Esophagus mucosa (tissue), 1 donor: ENCODE measurements at regions not wholly inside any gene's neighbourhood (a gene's known extent, or its start where the extent isn't known, plus 50 kb on each side); places are given as distances from the start of the nearest gene placed in this dataset.
"Not testable (repeated sequence)": the region's sequence is repeated elsewhere in the genome, so short reads cannot be mapped to it uniquely, and the experiment has no call there.

Experiments
- ATAC-seq: fragments of 200-7000 bp; cut with Tn5 transposase; one replicate; pipeline ENCODE4 v1.9.1; 2020
- donor health status: DM: yes; HTN: yes; CAD: no.

- ATAC-seq = not testable (repeated sequence)
These were observed 222.5 kb upstream of the TTC29 start for GRCh38 chr4:147168200-147168599.

DNA sequence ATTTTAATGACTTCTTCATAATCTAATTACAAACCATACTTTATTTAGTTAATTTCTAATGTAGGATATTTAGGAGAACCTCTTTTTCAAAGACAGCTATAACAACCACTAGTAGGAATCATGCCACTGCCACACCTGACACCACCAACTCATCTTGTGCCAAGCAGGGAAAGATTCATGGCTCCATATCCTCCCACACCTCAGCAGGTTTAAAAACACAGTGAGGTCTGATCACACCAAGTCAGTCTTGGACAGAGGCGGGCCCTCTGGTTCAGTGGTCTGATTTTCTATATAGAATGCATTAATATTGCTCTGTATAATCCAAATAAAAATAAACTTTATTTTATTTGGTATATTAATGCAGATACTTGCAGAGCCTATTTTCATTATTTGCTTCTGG is 227.7 kb upstream of the TTC29 start:
- ATAC-seq = no peak

DNA sequence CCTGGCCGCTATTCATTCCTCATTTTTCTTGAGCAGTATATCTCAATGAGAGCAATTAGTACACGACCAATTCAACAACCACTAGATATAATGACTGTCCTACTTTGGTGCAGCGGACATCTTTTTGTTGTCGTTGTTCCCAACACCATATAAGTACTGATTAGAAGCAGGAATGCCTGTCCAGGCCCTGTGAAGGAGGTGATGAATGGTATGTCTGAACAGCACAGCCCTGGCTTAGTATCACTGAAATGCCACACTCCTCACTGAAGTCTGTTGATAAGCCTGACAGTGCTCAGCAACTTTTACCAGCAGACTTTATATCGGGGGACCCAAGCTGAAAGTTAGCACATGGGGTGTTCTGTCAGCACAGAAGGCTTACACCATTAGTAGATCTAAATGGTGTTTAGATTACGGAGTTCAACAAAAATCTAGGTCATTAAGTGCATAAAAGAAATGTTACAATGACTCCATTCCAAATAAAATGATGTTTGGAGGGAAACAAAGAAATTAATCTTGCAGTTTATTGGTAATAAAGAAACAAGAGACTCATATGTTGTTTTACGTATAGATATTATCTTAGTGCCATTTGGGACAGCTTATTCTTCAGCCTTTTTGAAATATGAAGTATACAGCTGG is 228.3 kb upstream of the TTC29 start:
- no peak for ATAC-seq

- no peak for ATAC-seq
These were observed 228.9 kb upstream of the TTC29 start for GRCh38 chr4:147174591-147174990.

DNA sequence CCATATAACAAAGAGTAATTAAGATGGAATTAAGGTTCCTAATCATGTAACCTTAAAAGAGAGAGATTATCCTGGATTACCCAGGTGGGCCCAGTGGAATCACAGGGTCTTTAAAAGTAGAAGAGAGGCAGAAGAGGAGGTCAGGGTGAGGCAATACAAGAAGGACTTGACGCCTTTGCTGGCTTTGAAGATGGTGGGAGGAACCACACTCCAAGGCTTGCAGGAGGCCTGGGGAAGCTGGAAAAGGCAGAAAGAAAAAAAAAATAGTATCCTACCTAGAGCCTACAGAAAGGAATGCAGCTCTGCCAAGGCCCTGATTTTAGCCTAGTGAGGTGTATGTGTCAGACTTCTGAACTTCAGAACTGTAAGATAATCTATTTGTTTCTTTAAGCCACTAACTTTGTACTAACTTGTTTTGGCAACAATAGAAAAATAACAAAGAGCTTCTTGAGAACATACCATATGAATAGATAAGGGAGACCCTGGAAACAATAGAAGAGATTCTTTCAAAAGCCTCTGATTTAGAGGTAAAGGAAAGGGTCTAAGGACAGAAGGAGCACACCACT is 229.9 kb upstream of the TTC29 start:
- no peak for ATAC-seq

GRCh38 chr4:147182041-147182440 is 236.4 kb upstream of the TTC29 start:
- ATAC-seq = no peak

DNA sequence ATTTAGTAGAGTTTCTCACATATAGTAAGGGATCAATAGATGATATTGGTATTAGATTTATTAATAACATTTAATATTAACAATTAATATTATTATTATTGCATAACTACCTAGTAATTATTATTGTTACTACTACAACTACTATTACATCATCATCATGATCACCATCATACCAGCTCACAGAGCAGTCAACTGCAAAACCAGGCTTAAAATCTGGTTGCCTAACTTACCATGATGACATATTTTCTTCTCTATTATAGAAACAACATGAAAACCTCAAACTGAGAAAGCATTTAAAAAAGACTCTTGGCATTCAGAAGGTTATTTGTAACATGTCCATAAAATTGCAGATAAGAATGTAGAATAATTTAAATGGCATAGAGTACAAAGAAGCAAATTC is 247.0 kb upstream of the TTC29 start:
- no peak for ATAC-seq

- ATAC-seq = no peak
These were observed 248.4 kb upstream of the TTC29 start for GRCh38 chr4:147194114-147194513.

- no peak for ATAC-seq
These were observed 248.9 kb upstream of the TTC29 start for GRCh38 chr4:147194604-147195003.

DNA sequence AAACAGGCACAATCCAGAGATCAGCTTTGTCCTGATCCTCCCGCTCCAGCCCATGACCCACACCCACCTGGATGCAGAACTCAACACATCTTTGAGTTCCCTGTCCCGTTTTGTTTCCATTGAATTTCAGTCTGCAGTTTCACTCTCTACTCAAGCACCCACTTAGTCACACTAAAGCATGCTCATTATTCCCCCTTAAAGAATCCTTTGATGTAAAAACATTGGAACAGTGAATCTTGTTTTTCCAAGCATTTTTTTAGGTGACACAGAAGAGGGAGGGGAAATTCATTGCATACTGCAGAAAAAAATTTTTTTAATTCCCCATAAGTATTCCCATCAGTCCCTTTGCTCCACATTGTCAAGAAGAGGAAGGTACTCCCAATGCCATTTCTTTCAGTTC is 249.7 kb upstream of the TTC29 start:
- no peak for ATAC-seq

DNA sequence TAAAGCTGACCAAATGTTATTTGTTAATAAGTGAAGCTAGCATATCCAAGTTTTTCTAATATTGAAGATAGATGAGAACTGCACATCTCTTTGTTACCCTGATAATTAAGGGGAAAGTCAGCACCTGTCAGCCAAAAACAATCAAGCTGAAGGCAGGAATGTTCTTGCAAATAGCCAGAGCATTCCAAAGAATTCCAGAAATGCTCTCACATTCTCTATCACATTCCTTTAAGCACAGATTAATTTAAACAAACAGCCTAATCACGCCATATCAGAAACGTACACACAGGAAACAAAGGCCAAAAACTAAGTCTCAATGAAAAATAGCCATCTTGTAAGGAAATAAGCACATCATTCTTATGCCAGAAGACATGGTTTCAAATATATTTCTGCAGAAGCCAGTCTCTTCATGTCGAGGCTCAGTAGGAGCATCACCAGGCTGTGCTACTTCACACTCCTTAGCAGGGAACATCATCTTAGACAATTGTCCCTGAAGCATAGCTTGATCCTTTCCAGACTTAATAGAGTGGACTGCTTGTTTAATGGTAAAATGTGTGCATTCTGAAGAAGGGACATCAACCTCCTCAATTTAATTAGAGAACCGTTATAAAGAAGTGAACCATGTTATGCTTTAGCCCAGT is 252.9 kb upstream of the TTC29 start:
- no peak for ATAC-seq

DNA sequence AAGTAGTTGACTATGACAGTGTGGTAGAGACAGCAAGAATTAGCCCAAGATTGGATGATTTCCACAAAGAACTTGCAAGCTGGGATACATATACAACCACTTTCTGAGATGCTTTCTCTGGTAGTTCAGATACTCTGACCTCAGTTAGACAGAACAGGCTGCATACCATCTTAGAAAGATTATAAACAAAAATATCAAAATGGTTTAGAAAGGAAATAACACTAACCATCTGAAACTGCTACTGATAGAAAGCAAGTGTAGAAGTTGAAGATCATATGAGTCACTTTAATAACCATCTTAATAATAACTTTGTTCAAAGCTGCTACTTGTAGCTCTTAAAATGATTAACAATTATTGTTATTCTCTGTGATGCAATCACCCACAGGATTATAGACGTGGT is 255.4 kb upstream of the TTC29 start:
- ATAC-seq = no peak

- no peak for ATAC-seq
These were observed 261.1 kb upstream of the TTC29 start for GRCh38 chr4:147206807-147207206.

DNA sequence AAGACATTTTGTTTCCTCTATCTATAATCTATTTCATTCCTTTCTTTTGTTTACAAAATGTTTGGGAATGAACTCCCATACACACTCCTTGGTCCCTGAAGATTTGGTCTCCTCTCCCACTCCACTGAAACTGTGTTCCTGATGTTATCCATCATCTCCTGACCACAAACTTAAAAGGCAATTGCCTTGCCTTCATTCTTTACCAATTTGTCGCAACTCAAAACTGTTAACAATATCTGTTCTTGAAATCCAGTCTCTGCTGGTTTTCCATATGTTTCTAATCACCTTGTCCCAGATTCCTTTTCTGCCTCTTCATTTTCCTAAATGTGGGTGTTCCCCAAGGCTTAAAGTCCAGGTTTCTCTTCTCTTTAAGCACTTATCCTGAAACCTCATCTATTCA is 262.2 kb upstream of the TTC29 start:
- ATAC-seq = no peak

- no peak for ATAC-seq
These were observed 263.2 kb upstream of the EDNRA start for GRCh38 chr4:147217655-147218054.

- ATAC-seq = no peak
These were observed 261.8 kb upstream of the EDNRA start for GRCh38 chr4:147219145-147219544.

DNA sequence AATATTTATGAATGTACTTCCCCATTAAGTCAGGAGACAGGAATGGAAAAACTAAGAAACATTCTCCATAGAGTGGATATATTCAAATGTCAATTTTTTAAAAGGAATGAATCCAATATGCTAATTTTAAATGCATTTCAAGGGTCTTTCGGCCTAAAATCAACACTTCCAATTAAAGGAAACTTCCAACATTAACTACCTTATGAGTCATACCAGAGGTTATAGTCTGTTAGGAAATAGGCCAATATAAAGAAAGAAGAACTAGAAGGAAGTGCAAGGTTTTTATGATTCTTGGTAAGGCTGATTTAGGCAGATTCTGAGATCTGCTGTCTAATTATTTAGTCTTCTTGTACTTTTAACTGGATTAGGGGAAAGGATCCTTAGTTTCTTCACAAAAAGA is 260.1 kb upstream of the EDNRA start:
- no peak for ATAC-seq

DNA sequence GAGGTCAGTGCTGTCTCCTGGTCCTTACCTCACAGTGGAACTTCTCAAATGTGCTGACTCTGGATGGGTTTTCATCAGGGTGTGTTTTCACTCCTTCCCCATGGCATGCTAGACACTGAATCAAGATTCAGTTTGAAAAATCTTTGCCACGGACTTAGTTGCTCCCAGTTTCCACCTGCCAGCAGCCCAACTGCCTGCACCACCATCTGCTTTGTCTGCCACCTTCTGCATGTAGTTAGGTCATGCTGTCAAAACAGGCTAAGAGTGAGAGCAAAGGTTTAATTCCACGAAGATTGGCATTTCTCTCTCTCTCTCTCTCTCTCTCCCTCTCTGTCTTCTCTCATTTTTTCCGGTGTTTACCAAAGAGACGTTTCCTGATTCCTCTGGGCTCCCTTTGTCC is 258.0 kb upstream of the EDNRA start:
- no peak for ATAC-seq

DNA sequence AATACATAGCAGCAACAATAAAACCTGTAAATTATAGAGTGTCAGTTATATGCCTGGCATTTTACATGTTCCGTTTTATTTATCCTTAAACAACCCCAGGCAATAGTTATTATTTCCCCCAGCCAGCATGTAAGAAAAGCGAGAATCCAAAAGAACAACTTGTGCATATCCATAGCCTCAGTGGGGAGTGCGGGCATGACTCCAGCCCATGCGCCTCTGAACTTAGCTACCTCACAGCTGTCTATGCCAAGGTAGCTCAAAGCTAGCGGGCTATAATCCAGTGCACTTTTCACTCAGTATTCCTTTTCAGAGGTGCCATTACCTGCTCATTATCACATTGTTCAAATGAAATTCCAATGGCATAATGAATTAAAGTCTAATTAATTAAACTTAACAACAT is 257.3 kb upstream of the EDNRA start:
- no peak for ATAC-seq

DNA sequence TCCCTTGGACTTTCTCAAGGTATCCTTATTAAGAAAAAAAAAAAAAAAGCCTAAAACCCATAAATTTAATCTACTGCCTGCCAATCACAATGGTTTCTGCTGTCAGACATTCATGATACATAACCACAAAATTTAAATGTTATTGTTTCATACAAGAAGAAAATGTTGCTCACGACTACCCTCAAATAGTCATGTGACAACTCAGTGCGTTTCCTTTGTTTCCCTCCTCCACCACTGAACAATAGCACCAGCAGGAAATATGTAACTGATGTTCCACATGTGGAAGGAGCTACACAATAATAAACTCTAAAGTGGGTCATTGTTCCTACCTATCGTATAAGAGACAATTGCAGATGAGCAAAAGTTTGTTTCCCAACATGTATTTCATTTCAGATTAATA is 244.1 kb upstream of the EDNRA start:
- ATAC-seq = no peak

DNA sequence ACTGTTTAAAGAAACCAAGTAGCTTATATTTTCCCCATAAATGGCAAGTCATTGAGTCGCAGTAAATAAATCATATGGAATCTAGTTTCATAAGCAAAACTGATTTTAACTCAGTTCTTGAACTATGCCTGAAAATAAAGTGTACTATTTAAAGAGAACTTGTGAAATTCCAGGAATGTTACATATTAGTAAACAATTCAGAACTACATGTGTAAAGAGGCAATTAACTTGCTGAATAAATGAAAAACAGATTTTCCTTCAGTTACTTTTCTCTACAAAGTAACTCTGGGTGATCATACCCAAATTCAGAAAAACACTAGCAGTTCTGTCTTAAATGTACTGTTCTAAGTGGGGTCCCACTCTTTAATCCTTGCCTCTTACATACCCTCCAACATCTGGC is 236.1 kb upstream of the EDNRA start:
- ATAC-seq = no peak

DNA sequence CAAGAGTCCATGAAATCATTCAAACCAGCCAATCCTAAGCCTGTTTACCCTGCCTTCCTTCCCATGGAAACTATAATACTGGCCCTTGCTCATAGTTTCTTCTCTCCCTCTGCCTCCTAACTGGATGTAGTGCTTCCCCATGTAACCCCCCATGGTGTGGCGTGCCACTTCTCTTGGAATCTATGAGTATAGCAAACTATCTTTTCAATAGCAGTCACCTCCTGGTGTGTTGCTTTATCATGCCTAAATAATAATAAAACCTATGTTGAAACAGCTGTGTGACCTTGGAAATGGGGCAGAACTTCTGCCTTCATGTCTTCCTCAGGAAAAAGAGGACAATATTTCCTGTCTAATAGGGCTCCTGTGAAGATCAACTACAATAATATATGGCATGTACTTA is 234.8 kb upstream of the EDNRA start:
- ATAC-seq = no peak

- not testable (repeated sequence) for ATAC-seq
These were observed 234.4 kb upstream of the EDNRA start for GRCh38 chr4:147246528-147246927.

- no peak for ATAC-seq
These were observed 233.3 kb upstream of the EDNRA start for GRCh38 chr4:147247579-147247978.

- ATAC-seq = no peak
These were observed 230.8 kb upstream of the EDNRA start for GRCh38 chr4:147250062-147250461.
